ENCODE measurements at regions not wholly inside any gene's neighbourhood (a gene's known extent, or its start where the extent isn't known, plus 50 kb on each side); places are given as distances from the start of the nearest gene placed in this dataset.
"Not testable (repeated sequence)": the region's sequence is repeated elsewhere in the genome, so short reads cannot be mapped to it uniquely, and the experiment has no call there.

DNA sequence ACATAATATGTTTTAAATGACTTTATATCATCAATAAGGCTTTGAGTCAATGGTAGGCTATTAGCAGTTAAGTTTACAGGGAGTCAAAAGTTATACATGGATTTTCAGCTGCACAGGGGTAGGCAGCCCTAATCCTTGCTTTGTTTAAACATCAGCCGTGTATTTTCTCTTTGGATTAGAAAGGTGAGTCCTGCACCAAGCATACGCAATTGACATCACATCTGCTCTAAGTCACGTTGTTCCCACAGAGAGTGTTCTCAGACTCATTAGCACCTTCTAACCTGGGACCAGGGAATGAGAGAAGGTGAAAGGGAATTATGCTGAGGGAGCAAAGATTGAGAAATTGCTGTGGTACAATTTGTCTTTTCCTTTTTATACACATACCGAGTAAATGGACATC lies 148.6 kb upstream of the ZNF804B start:
- DNase-seq = no peak

DNA sequence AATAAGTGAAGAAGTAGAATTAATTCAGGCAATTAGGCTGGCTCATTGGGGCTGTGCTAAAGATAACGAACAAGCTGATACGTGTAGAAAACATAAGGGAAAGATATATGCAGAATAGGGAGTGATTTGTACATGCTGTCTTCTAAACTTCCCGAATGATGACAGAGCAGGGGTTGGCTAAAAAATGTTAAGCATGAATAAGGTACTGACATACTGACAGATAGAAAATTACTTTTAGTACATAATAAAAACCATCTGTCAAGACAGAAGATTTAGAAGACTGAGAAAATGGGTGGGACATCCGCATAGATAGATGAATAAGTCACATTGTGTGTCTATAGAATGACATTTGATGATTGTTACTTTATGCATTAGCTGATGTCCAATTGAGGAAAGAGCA lies 158.8 kb upstream of the ZNF804B start:
- no peak for DNase-seq

DNA sequence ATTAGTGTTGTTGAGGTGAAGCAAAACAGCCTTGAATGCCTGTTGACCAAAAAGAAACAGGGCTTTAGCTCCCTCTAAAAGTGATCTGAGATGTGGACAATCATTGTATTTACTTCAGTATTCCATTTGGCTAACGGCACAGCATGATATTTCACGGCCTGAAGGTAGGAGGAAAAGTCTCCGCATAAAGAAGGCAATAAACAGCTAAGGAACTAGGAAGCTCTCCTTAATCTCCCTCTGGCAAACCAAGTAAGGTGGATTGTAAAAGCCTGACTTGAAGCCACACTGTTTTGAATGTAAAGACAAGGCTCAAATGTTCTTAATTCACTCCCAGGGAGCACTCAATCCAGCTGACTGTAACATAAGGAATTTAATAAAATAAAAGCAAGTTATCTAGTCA lies 160.0 kb upstream of the ZNF804B start:
- DNase-seq = no peak

DNA sequence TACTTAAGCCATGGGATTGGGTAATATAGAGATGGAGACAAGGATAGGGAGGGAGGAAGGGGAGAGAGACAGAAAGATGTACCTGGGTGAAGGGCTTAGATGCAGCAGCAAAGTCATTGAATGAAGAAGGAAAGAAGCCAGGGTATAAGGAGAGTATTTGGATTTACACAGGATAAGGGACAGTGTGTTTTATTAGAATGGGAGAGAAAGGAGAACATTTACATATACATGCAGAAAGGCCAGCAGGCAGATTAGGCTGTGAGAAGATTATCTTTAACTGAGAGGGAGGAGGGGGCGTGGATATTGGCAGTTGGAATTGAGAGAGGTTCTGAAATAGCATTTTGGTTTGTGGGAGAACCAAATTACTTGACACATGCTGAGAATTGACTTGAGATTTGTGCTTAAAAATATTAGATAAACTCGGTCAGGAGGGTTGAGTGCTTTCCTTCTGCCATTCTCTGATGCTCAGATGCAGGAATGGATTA lies 161.5 kb upstream of the ZNF804B start:
- DNase-seq = no peak

DNA sequence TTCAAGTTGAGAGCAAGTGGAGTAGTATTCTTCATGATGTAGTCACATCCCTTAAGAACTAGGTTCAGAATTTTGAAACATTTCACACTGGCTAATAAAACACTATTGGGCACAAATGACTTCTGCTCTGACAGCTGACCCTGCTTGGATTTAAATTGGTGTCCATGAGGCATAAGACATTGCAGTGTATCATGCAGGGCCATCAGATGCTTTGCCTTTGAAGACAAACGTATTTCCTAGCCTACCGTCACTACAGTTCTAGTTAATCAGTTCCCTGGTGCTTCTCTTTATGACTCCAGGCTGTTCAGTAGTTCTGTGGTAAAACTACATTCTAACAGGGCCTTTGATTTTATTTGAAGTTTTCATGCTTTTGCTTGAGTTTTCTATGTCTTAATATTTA lies 168.5 kb upstream of the ZNF804B start:
- DNase-seq = no peak

DNA sequence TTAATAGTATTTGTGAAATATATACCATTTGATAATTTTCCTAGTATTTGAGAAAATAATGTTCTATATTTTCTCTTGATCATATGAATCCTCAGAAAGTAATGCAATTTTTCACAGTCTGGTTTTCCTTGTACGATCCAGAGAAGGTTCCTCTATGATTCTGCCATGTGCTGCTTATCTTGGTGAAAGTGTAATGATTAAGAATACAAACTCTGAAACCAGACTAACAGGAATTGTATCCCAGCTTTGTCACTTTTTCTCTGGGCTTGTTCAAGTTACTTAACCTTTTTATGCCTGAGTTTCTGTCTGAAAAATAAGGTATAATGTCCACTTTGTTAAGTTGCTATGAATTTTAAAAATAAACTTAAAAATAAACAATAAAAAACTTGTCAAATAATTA lies 169.6 kb upstream of the ZNF804B start:
- no peak for DNase-seq

DNA sequence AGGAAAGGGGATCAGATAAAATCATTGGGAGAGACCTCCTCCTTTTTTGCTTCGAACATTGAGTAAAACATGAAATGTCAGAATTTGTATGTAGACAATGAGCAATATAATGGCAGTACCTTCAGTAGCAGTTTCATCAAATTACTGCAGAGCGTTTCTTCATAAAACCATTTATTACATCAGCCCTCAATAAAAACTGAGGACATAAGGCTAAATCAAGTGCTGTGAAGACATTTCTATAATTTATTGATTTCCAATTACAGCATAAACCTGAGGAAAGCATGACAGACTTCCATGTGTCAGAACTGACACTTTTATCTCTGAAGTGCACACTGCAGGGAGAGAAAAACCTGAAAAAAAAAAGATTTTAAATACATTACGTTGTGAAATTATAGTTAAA lies 172.6 kb upstream of the ZNF804B start:
- no peak for DNase-seq

DNA sequence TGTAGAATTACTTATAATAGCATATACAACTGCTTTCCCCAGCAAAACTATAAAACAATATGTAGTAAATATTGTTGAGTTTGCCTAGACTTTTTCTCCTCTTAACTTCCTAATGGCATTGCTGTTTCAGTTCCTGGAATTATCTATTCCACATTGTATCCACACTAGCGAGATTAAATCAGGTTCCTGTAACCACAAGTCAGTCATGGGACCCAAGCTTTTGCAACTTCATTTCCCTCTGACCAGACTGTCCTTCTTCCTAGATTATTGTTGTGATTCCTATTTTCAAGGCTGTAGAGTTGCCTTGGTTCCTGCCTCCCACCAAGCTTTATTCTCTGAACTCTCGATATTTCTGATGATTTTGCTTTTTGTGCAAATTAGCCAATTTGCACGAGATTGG lies 173.3 kb upstream of the ZNF804B start:
- no peak for DNase-seq

DNA sequence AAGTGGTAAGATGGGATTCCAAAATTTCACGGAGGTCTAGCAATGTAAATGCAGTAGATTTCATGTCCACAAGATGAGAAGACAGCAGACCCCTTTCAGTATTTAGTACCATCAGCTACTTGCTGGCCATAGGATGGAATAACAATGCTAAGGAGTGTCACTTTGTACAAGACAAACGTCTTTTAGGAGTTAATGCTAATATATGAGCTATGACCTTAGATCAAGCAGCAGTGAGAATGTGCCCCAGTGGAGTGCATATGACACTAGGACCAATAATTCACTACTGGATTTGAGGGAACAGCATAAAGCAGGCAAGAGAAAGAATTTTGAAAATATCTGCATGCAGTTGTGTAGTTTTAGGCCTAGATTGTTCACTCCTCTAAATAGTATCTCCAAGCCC lies 182.8 kb upstream of the ZNF804B start:
- no peak for DNase-seq

DNA sequence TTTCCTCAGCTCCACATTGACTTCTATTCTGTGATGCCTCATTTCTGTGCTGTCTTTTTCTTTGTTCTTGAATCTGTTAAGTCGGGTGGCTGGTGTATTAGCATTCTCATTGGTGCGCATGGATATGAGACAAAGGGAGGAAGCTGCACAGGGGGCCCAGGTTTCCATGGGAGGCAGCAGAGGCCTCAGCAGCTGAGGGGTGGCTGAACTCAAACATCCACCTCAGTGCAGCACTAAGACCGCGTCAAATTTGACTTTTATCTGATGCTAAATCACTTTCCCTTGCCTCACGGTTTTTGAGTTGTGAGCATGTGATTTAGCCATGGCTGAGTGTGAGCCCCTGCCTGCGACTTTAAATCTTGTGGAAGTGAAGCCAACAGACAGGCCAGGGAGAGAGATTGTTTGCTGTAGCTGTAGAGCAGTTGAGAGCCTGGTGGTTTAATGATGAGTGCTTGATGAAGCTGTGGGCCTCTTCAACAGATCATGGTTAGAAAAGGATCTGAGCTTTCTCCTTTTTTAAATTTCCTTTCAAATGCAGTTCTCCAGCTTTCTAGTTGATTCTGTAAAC lies 193.3 kb upstream of the ZNF804B start:
- no peak for DNase-seq

DNA sequence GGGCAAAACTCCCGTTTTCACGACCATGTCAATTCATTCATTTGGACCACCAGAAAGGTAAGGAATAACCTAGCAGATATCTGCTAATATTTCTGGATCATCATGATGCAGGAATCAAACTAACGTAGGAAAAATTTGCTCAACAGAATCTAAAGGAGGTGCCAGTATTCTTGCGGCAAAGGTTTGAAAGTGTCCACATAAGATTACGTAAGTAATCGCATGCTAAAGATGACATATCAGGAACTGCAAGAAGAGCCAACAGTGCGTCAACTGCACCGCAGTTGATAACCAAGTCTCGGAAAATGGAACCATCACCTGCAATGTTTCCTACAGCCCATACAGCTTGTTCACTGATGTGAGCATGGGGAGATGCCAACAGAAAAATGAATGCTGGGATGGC lies 194.1 kb upstream of the ZNF804B start:
- no peak for DNase-seq

DNA sequence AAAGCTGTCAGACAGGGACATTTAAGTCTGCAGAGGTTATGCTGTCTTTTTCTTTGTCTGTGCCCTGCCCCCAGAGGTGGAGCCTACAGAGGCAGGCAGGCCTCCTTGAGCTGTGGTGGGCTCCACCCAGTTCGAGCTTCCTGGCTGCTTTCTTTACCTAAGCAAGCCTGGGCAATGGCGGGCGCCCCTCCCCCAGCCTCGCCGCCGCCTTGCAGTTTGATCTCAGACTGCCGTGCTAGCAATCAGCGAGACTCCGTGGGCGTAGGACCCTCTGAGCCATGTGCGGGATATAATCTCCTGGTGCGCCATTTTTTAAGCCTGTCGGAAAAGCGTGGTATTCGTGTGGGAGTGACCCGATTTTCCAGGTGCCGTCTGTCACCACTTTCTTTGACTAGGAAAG lies 203.1 kb upstream of the ZNF804B start:
- not testable (repeated sequence) for DNase-seq

DNA sequence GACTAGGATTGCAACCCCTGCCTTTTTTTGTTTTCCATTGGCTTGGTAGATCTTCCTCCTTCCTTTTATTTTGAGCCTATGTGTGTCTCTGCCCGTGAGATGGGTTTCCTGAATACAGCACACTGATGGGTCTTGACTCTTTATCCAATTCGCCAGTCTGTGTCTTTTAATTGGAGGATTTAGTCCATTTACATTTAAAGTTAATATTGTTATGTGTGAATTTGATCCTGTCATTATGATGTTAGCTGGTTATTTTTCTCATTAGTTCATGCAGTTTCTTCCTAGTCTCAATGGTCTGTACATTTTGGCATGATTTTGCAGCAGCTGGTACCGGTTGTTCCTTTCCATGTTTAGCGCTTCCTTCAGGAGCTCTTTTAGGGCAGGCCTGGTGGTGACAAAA lies 204.7 kb upstream of the ZNF804B start:
- not testable (repeated sequence) for DNase-seq

DNA sequence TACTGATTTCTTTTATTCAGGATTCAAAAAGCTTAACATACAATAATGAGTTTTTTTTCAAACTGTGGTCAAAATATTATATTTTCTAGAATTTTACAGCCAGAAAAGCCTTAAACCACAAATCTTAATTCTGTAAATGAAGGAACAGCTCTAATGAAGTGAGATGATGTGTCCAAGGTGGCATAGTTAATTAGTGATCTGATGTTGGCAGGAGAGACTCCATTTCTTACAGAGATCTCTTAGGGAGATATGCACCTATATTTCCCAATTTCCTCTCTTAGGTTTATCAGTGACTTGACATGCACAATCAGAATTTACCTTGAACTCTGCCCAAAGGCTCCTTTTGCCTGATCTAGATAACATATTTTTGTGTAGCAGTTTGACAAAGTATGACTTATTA lies 211.1 kb upstream of the ZNF804B start:
- no peak for DNase-seq

DNA sequence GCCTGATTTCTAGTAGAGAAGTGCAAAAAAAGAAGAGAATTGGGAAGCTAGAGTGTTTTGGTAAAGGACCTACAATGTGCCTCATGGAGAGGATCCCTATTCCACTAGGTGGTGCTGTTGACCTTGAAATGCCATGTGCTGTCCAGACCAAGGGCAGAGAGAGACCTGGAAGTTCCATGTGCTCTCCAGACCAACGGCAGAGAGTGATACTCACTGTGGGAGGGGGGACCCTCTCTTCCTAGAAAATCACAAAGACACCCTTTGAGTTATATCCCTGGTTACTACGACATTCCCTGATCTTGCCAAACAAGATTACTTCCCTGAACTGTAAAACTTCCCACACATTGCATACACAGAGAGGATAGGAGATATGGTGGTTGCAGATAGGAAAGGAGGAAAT lies 212.7 kb upstream of the ZNF804B start:
- peak in 1 of 2 donors; percentile 4 for DNase-seq

DNA sequence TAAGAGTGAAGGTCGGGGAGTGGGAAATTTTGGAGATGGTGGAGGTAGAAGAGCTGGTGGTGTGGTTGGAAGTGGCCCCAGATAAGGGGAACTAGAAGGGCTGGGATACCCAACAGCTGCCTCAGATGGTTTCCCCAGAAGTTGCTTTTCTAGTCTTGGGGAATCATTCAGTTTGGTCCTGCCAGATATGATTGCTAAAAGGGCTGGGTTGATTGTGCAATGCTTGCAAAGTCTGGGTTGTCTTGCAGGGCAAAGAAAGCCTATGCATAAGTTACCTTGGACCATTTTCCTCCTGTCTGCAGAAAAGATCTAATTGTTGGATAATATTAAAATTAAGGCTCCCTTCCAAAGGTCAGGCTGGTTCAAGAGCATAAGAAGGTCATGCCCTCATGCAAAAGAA lies 213.8 kb upstream of the ZNF804B start:
- no peak for DNase-seq

DNA sequence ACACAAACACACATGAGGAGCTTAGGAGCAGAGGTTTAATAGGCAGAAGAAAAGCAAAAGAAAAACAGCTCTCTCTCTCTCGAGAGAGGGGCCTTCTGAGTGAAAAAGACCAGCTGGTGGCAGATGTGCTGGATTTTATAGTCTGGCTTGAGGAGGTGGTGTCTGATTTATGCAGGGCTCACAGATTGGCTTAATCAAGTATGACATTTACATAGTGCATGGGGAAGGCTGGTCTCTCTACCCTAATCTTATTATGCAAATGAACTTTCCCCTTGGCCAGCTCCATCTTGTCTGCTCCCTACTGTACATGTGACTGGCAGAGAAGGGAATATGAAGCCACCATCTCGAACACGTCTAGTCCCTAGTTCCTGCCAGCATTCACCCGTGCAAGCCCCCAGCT lies 219.5 kb upstream of the ZNF804B start:
- DNase-seq = no peak

DNA sequence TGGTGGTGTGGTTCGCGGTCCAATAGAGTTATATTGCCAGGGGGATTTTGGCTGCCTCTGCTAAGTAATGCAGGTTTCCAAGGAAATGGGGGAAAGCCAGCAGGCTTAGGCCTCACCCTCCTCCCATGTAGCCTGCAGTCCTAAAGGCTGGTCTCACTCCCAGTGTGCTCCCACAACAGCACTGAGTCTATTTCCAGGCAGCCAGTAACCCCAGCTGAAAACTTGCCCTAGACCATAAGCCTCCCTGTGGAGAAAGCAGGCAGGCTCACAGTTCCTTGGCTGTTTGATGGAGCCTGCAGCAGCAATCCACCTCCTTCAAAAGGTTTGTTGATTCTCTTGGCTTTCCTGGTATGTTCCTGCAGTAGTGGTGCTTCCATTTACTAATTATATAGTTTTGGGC lies 220.0 kb upstream of the ZNF804B start:
- DNase-seq = no peak

DNA sequence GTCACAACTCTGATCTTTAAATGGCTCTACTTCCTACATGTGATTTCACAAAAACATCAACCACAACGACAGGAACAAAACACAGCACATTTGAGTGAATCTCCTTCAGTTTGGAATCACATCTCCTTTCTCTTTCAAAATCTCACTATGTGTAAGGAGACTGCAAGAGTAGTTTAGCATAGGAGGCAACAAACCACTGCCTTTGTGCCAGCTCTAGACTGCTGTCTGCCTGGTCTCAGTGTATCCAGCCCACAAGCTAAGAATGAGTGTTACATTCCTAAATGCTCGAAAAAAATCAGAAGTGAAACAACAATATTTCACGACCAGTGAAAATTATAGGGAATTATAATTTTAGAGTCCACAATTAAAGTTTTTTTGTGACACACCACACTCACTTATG lies 217.0 kb upstream of the STEAP4 start:
- DNase-seq = no peak

DNA sequence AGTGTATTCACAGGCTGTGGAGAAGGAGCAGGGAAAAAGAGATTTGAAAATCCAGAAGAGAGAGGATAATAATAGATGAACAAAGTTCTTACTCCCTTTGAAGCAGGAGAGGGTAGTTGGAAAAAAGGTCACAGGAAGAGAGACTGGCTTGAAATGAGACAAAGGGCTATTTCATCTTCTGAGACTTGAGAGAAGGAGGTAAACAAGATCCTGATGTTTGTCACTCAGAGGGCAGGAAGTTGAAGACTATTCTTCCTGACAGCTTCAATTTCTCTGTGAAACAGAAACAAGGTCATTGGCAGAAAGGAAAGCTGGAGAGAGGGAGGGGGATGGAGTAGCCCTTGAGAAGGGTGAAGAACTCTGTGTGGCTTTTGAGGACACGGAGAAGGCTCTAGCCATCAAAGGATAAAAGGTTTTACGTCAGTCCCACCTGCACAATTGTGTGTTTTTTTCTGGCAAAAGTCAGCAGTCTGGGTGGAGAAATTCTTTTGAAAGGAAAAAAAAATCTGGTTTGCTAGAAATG lies 216.1 kb upstream of the STEAP4 start:
- DNase-seq = no peak

DNA sequence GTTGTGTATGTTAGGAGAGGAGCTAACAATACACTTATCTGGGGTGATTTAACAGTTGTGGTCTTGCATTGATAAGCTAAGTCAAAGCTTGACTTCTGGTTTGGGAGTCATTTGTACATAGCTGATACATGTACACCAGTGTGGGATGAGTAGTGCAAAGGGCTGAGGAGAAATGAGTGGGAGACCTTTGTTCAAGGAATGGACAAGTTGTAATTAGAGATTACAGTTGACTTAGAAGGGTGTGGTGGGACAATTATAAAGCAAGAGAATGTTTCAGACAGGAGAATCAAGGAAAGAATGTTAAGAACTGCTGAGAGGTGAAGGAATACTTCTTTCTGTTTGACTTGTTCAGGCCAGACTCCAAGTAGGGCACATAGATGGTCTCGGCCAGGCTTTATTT lies 209.7 kb upstream of the STEAP4 start:
- DNase-seq = no peak

DNA sequence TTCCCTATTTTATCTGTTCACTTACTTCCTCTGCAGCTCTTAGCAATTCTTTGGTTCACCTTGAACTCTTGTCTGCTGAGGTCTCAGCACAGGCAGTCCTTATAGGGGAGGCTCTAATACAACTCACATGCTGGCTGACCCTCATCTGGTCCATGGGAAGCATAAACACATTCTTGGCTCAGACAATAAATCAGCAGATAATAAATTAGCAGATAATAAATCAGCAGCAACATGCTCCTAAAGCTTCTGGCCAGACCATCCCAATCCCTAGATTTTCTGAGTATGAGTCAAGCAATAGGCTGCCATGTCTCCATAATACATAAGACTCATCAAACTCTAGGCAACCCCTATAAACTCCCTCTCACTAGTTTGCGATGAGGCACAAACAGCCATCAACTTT lies 208.6 kb upstream of the STEAP4 start:
- no peak for DNase-seq

DNA sequence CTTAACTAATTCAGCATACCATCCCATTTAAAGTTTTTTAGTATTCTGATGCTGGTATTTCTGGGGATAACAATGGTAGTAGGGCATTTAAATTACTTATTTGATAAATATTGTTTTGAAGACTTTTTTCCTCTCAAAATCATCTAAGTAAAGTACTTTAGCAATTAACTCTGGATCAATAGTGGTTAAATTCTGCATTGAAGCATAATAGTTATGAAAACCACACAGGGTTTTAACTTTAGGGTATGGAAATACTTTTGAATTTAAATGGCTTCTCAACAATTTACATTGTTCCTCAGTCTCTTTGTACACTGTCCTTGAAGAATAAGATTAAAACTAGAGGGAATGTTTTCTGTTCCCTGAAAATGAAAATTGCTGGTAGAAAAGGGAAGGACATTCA lies 202.6 kb upstream of the STEAP4 start:
- no peak for DNase-seq

DNA sequence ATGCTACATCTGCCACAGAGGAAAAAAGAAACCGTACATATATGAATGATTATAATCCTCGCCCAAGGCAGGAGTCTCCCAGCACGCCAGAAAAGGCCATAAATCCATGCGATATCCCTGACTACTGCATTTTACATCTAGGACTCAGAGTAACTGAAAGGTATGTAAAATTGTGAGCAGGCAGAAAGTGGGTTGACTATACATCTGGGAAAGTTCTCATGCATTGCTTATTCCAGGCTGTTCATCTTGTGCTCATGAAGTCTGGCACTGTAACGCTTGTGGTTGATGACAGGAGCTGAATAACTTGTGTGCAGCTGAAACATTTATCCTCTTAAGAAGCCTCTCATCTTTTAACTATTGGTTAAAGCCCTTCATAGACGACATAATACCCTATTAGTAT lies 193.4 kb upstream of the STEAP4 start:
- DNase-seq = no peak

DNA sequence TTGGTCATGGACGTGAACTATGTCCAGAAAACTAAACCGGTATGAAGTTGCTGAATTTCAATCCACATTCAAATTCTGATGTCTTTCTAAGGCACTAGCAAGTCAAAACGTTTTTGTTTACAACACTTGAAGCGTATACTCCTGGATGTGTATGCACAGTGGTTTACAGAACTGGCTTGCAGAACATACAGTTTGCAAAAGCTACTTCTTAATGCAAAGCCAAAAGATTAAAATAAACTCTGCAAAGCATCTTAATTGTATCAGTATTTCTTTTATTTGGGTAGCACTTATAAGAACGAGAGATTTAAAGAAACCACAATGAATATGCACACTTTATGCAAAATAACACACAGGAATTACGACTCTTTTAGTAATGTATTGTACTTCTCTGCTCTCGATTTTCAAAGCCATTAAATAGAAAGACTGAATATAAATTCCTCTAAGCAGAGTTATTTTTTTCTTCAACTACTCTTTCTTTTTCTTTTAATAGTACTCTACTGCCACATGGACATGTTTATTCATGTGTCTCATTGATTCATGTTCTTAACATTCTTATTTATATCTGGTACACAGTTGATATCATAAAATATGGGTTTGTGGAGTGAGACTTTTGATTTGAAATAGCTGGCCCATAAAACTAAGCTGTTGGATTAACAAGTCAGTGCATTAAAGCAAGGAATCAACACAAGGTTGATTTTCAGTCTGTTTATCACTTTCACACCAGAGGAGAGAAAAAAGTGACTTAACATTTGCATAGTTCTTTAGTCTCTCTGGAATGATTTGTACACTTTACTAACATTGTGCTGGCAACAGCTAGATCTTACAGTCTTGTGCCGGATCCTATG lies 189.4 kb upstream of the STEAP4 start:
- no peak for DNase-seq

Measured in CD4-positive, alpha-beta T cell treated with Interleukin-1 beta for 1 hour (primary cell).